Thyroid gland (tissue), 4 donors: ENCODE measurements at regions not wholly inside any gene's neighbourhood (a gene's known extent, or its start where the extent isn't known, plus 50 kb on each side); places are given as distances from the start of the nearest gene placed in this dataset.

Experiments used
- CTCF ChIP-seq, 6 experiments: fragments of 200-600 bp in 3 of 6; fragments of 450-650 bp in 3 of 6; sonication (generic) in 3 of 6; IDR thresholded peaks; one replicate each; pipeline ENCODE4 v1.5.1; 2016 to 2019; ENCODE audit warnings: antibody characterized with exemption in 6 of 6, mild to moderate bottlenecking in 2 of 6, inconsistent platforms in 1 of 6, moderate library complexity in 1 of 6
- POLR2A ChIP-seq, 2 donors: fragments of 450-650 bp; IDR thresholded peaks; one replicate each; pipeline ENCODE4 v1.6.1; 2017; ENCODE audit warnings: antibody characterized with exemption in 2 of 2, mild to moderate bottlenecking in 2 of 2, moderate library complexity in 1 of 2

GRCh38 chr19:31075146-31075655, 274.0 kb downstream of the TSHZ3 start:
- TF ChIP-seq POLR2A (IDR thresholded peaks at IDR 0.05): no peak
- no peak for TF ChIP-seq CTCF (IDR thresholded peaks at IDR 0.05)
